Heart left ventricle (tissue), 13 donors: ENCODE measurements at regions not wholly inside any gene's neighbourhood (a gene's known extent, or its start where the extent isn't known, plus 50 kb on each side); places are given as distances from the start of the nearest gene placed in this dataset.

ENCODE experiments used
- CTCF ChIP-seq, 12 donors: fragments of 200-600 bp; sonication (generic) in 4 of 12; IDR thresholded peaks; one replicate each; pipeline versions ENCODE4 v1.5.0 to v1.8.0; 2018 to 2022; ENCODE audit warnings: antibody characterized with exemption in 12 of 12, mild to moderate bottlenecking in 5 of 12
- POLR2A ChIP-seq, 2 donors: fragments of 450-650 bp; IDR thresholded peaks; one replicate each; pipeline ENCODE4 v1.6.1; 2017; ENCODE audit warnings: antibody characterized with exemption in 2 of 2, mild to moderate bottlenecking in 2 of 2, moderate library complexity in 2 of 2
- donor health status: ischemic (EF 13 %, LVEDD 7.1; RV severe dilation, severe dysfunction).
- donor health status: DM: no; HTN: yes; CAD: no.
- donor health status: DM: no; HTN: no; CAD: no.
- donor health status: ischemic (EF 25% LVEDD 6.9; RV normal size, moderate dysfunction).
- donor health status: ischemic (EF 25% LVEDD 5.7; RV mildly dilated, moderate dysfunction).
- donor health status: ischemic (EF 35%, LVEDD 5.7; RV mildly dilated, moderate dysfunction).
- donor health status: nonischemic (EF 11% LVEDD 7.7; RV severe dilation, severe dysfunction).
- donor health status: DM: yes; HTN: yes; CAD: no.
- donor health status: PGD.
- donor health status: ischemic (EF 29% LVEDD 5.4; RV normal size, mild dysfunction).
- donor health status: nonischemic (EF 23%, LVEDD 6.1; RV moderate dilation, normal function).

GRCh38 chr2:88809216-88809615 is 117.7 kb downstream of the RPIA start:
- TF ChIP-seq CTCF (IDR thresholded peaks at IDR 0.05) = no peak
- TF ChIP-seq POLR2A (IDR thresholded peaks at IDR 0.05) = no peak
